CD4-positive, CD25-positive, alpha-beta regulatory T cell (primary cell): ENCODE measurements at regions not wholly inside any gene's neighbourhood (a gene's known extent, or its start where the extent isn't known, plus 50 kb on each side); places are given as distances from the start of the nearest gene placed in this dataset.
"Not testable (repeated sequence)": the region's sequence is repeated elsewhere in the genome, so short reads cannot be mapped to it uniquely, and the experiment has no call there.

Experiments
- ATAC-seq, 2 donors: fragments of 150-1000 bp; cut with Tn5 transposase; one replicate each; pipeline ENCODE4 v1.10.0; 2021; ENCODE audit warnings: low read depth in 2 of 2, moderate number of reproducible peaks in 2 of 2, moderate library complexity in 1 of 2
- DNase-seq, 3 donors: peaks; one replicate each; pipeline versions ENCODE4 v3.0.0 to v3.0.0-alpha.2; 2012 to 2022; ENCODE audit warnings: mixed read lengths in 1 of 3
- H3K27ac ChIP-seq: one replicate; pipeline ENCODE4 v1.7.0; 2013; ENCODE audit warnings: mild to moderate bottlenecking, low read length; ENCODE audit not compliant: insufficient read depth, poor library complexity, severe bottlenecking
- H3K27me3 ChIP-seq: one replicate; pipeline ENCODE4 v1.7.0; 2013; ENCODE audit warnings: low read length; ENCODE audit not compliant: control insufficient read depth, insufficient read depth
- H3K36me3 ChIP-seq: one replicate; pipeline ENCODE4 v1.7.0; 2013; ENCODE audit warnings: mild to moderate bottlenecking, low read length, moderate library complexity; ENCODE audit not compliant: control insufficient read depth, insufficient read depth
- H3K4me1 ChIP-seq: 2 replicates; pipeline ENCODE4 v1.7.0; 2013; ENCODE audit warnings: mild to moderate bottlenecking, low read length; ENCODE audit not compliant: insufficient read depth, control insufficient read depth, poor library complexity, severe bottlenecking
- H3K4me3 ChIP-seq: one replicate; pipeline ENCODE4 v1.7.0; 2013; ENCODE audit warnings: low read depth, mild to moderate bottlenecking, low read length, moderate library complexity
- H3K9me3 ChIP-seq, 2 experiments: 1 replicate in 1 of 2; 2 replicates in 1 of 2; pipeline ENCODE4 v1.7.0; 2013; ENCODE audit warnings: low read length in 2 of 2, mild to moderate bottlenecking in 1 of 2, moderate library complexity in 1 of 2; ENCODE audit not compliant: control insufficient read depth in 2 of 2
- H3K27ac Mint-ChIP-seq, 3 donors: one replicate each; pipeline ENCODE4 v1.8.0; 2020 to 2022; ENCODE audit warnings: mild to moderate bottlenecking in 3 of 3, mixed read lengths in 3 of 3, moderate library complexity in 2 of 3
- H3K27me3 Mint-ChIP-seq: one replicate; pipeline ENCODE4 v1.8.0; 2022; ENCODE audit warnings: mild to moderate bottlenecking, mixed read lengths
- H3K36me3 Mint-ChIP-seq: one replicate; pipeline ENCODE4 v1.8.0; 2020; ENCODE audit warnings: mixed read lengths
- H3K4me1 Mint-ChIP-seq, 4 donors: one replicate each; pipeline ENCODE4 v1.8.0; 2020 to 2022; ENCODE audit warnings: mixed read lengths in 4 of 4, mild to moderate bottlenecking in 1 of 4
- H3K4me3 Mint-ChIP-seq, 4 donors: one replicate each; pipeline ENCODE4 v1.8.0; 2020 to 2022; ENCODE audit warnings: mild to moderate bottlenecking in 4 of 4, mixed read lengths in 4 of 4, moderate library complexity in 3 of 4
- H3K9me3 Mint-ChIP-seq, 7 donors: one replicate each; pipeline ENCODE4 v1.8.0; 2020 to 2022; ENCODE audit warnings: mixed read lengths in 7 of 7, mild to moderate bottlenecking in 3 of 7, moderate library complexity in 2 of 7

GRCh38 chr4:94014484-94015136 lies 186.1 kb downstream of the ATOH1 start:
- no peak overlapping the region for H3K4me3 ChIP-seq
- H3K27me3 ChIP-seq: no peaks in the 10 kb centered on the region
- no peaks in the 10 kb centered on the region for H3K36me3 ChIP-seq
- H3K4me1 ChIP-seq: no peaks in the 10 kb centered on the region
- no peaks in the 10 kb centered on the region for H3K36me3 Mint-ChIP-seq
- no peak for DNase-seq
- no peak for ATAC-seq
- no peak overlapping the region for H3K4me3 Mint-ChIP-seq
- no peaks in the 10 kb centered on the region for H3K9me3 ChIP-seq
- H3K27ac ChIP-seq: no peak overlapping the region
- H3K27me3 Mint-ChIP-seq: no peaks in the 10 kb centered on the region
- no peaks in the 10 kb centered on the region for H3K4me1 Mint-ChIP-seq
- H3K27ac Mint-ChIP-seq: no peak overlapping the region
- H3K9me3 Mint-ChIP-seq: peaks cover 0 to 4% (median 1%) of the 10 kb centered on the region in 7 donors

GRCh38 chr4:94015956-94016355 lies 187.4 kb downstream of the ATOH1 start:
- no peak for ATAC-seq
- DNase-seq: no peak
- no peaks in the 10 kb centered on the region for H3K4me1 Mint-ChIP-seq

GRCh38 chr4:94032754-94033153 lies 174.9 kb upstream of the SMARCAD1 start:
- H3K27me3 Mint-ChIP-seq: no peaks in the 10 kb centered on the region
- no peak for ATAC-seq

More at GRCh38 chr4:94015956-94016355, 187.4 kb downstream of the ATOH1 start:
- no peaks in the 10 kb centered on the region for H3K27me3 Mint-ChIP-seq
- Histone ChIP-seq H3K9me3 (no peaks in the 10 kb centered on the region), H3K27ac (no peak overlapping the region), H3K27me3 (no peaks in the 10 kb centered on the region), H3K4me1 (no peaks in the 10 kb centered on the region), H3K4me3 (no peak overlapping the region), H3K36me3 (no peaks in the 10 kb centered on the region)
- no peaks in the 10 kb centered on the region for H3K36me3 Mint-ChIP-seq
- no peak overlapping the region for H3K4me3 Mint-ChIP-seq
- peaks cover 0 to 3% (median 1%) of the 10 kb centered on the region in 7 donors for H3K9me3 Mint-ChIP-seq
- no peak overlapping the region for H3K27ac Mint-ChIP-seq

GRCh38 chr4:94036964-94037363 lies 170.7 kb upstream of the SMARCAD1 start:
- peaks cover 0 to 2% (median 0%) of the 10 kb centered on the region in 7 donors for H3K9me3 Mint-ChIP-seq
- no peak overlapping the region for H3K27ac Mint-ChIP-seq
- H3K27me3 Mint-ChIP-seq: no peaks in the 10 kb centered on the region
- no peaks in the 10 kb centered on the region for H3K36me3 ChIP-seq
- no peak overlapping the region for H3K27ac ChIP-seq
- no peaks in the 10 kb centered on the region for H3K27me3 ChIP-seq
- DNase-seq: no peak
- H3K9me3 ChIP-seq: no peaks in the 10 kb centered on the region
- H3K4me3 Mint-ChIP-seq: no peak overlapping the region
- no peaks in the 10 kb centered on the region for H3K4me1 Mint-ChIP-seq
- no peaks in the 10 kb centered on the region for H3K36me3 Mint-ChIP-seq
- H3K4me1 ChIP-seq: no peaks in the 10 kb centered on the region
- H3K4me3 ChIP-seq: no peak overlapping the region
- no peak for ATAC-seq

More at GRCh38 chr4:94032754-94033153, 174.9 kb upstream of the SMARCAD1 start:
- H3K36me3 ChIP-seq: no peaks in the 10 kb centered on the region
- H3K9me3 ChIP-seq: no peaks in the 10 kb centered on the region
- Mint-ChIP-seq H3K4me1 (no peaks in the 10 kb centered on the region), H3K4me3 (no peak overlapping the region), H3K27ac (no peak overlapping the region), H3K9me3 (peaks cover 0 to 2% (median 0%) of the 10 kb centered on the region in 7 donors), H3K36me3 (no peaks in the 10 kb centered on the region)
- no peak for DNase-seq
- H3K27ac ChIP-seq: no peak overlapping the region
- H3K4me1 ChIP-seq: no peaks in the 10 kb centered on the region
- no peaks in the 10 kb centered on the region for H3K27me3 ChIP-seq
- H3K4me3 ChIP-seq: no peak overlapping the region

GRCh38 chr4:94038195-94038594 lies 169.5 kb upstream of the SMARCAD1 start:
- ATAC-seq: no peak

GRCh38 chr4:94039226-94039625 lies 168.4 kb upstream of the SMARCAD1 start:
- H3K27me3 Mint-ChIP-seq: no peaks in the 10 kb centered on the region

More at GRCh38 chr4:94038195-94038594, 169.5 kb upstream of the SMARCAD1 start:
- H3K36me3 Mint-ChIP-seq: no peaks in the 10 kb centered on the region
- no peak overlapping the region for H3K4me3 Mint-ChIP-seq
- H3K27ac ChIP-seq: no peak overlapping the region
- no peaks in the 10 kb centered on the region for H3K4me1 ChIP-seq
- no peak overlapping the region for H3K4me3 ChIP-seq
- no peaks in the 10 kb centered on the region for H3K27me3 ChIP-seq
- no peaks in the 10 kb centered on the region for H3K27me3 Mint-ChIP-seq
- H3K9me3 ChIP-seq: no peaks in the 10 kb centered on the region
- no peaks in the 10 kb centered on the region for H3K36me3 ChIP-seq
- H3K27ac Mint-ChIP-seq: no peak overlapping the region
- peaks cover 0 to 3% (median 0%) of the 10 kb centered on the region in 7 donors for H3K9me3 Mint-ChIP-seq
- H3K4me1 Mint-ChIP-seq: no peaks in the 10 kb centered on the region
- DNase-seq: no peak

GRCh38 chr4:94044471-94044870 lies 163.2 kb upstream of the SMARCAD1 start:
- not testable (repeated sequence) for H3K27me3 Mint-ChIP-seq, H3K4me3 Mint-ChIP-seq, H3K27ac Mint-ChIP-seq, ATAC-seq, H3K36me3 Mint-ChIP-seq, H3K4me1 Mint-ChIP-seq, H3K4me3 ChIP-seq, DNase-seq, H3K27me3 ChIP-seq, H3K36me3 ChIP-seq, H3K4me1 ChIP-seq, H3K27ac ChIP-seq, H3K9me3 ChIP-seq
- H3K9me3 Mint-ChIP-seq: peaks cover 0 to 16% (median 7%) of the 10 kb centered on the region in 7 donors

More at GRCh38 chr4:94039226-94039625, 168.4 kb upstream of the SMARCAD1 start:
- Histone ChIP-seq H3K4me3 (no peak overlapping the region), H3K9me3 (peaks cover 0 to 3% of the 10 kb centered on the region in 2 experiments), H3K27me3 (no peaks in the 10 kb centered on the region), H3K27ac (no peak overlapping the region), H3K4me1 (no peaks in the 10 kb centered on the region), H3K36me3 (no peaks in the 10 kb centered on the region)
- no peaks in the 10 kb centered on the region for H3K4me1 Mint-ChIP-seq
- H3K27ac Mint-ChIP-seq: no peak overlapping the region
- H3K9me3 Mint-ChIP-seq: peaks cover 0 to 7% (median 0%) of the 10 kb centered on the region in 7 donors
- H3K36me3 Mint-ChIP-seq: no peaks in the 10 kb centered on the region
- no peak for ATAC-seq
- no peak overlapping the region for H3K4me3 Mint-ChIP-seq
- no peak for DNase-seq

GRCh38 chr4:94063084-94063483 lies 144.6 kb upstream of the SMARCAD1 start:
- Mint-ChIP-seq H3K4me3 (no peak overlapping the region), H3K4me1 (no peaks in the 10 kb centered on the region), H3K27me3 (no peaks in the 10 kb centered on the region), H3K27ac (no peak overlapping the region), H3K36me3 (no peaks in the 10 kb centered on the region), H3K9me3 (peaks cover 0 to 5% (median 0%) of the 10 kb centered on the region in 7 donors)
- Histone ChIP-seq H3K27me3 (no peaks in the 10 kb centered on the region), H3K27ac (no peak overlapping the region), H3K36me3 (no peaks in the 10 kb centered on the region), H3K4me1 (no peaks in the 10 kb centered on the region), H3K4me3 (no peak overlapping the region), H3K9me3 (no peaks in the 10 kb centered on the region)
- DNase-seq (no peak), ATAC-seq (no peak)
